Testis (tissue), 2 donors: ENCODE measurements at regions not wholly inside any gene's neighbourhood (a gene's known extent, or its start where the extent isn't known, plus 50 kb on each side); places are given as distances from the start of the nearest gene placed in this dataset.

Source experiments
- DNase-seq: peaks from one replicate; pipeline ENCODE4 v3.0.0-alpha.2; 2019
- H3K27ac ChIP-seq, 2 donors: fragments of 200-600 bp; sonication (generic); one replicate each; pipeline ENCODE4 v1.5.1; 2019
- H3K27me3 ChIP-seq: fragments of 200-600 bp; sonication (generic); one replicate; pipeline ENCODE4 v1.5.1; 2019
- H3K36me3 ChIP-seq: fragments of 200-600 bp; sonication (generic); one replicate; pipeline ENCODE4 v1.5.1; 2017; ENCODE audit warnings: low read depth; ENCODE audit errors: missing control alignments
- H3K4me1 ChIP-seq: fragments of 200-600 bp; sonication (generic); one replicate; pipeline ENCODE4 v1.5.1; 2019
- H3K4me3 ChIP-seq, 2 donors: fragments of 200-600 bp; sonication (generic); one replicate each; pipeline ENCODE4 v1.5.1; 2017 to 2019
- H3K9me3 ChIP-seq: fragments of 200-600 bp; sonication (generic); one replicate; pipeline ENCODE4 v1.5.1; 2017
- POLR2A ChIP-seq: fragments of 450-650 bp; IDR thresholded peaks from one replicate; pipeline ENCODE4 v1.6.1; 2017; ENCODE audit warnings: antibody characterized with exemption, mild to moderate bottlenecking, moderate library complexity
- WGBS, 2 donors: methylation state at CpG; one replicate each; pipeline ENCODE4 v1.1.5; 2018; 5-methylcytosine and 5-hydroxymethylcytosine counted together
- intact Hi-C: fragments of 100-400 bp; cut with DNase I; formaldehyde crosslinking; loops from one replicate; pipeline ENCODE4 v1.15.1; 2023; ENCODE audit warnings: low total_unique reads
- TF ChIP-seq, protein P1 (sequence below), 3 experiments: fragments of 450-650 bp in 2 of 3; fragments of 200-600 bp in 1 of 3; sonication (generic) in 1 of 3; IDR thresholded peaks; one replicate each; pipeline ENCODE4 v1.5.1; 2016 to 2019; ENCODE audit warnings: antibody characterized with exemption in 3 of 3, mild to moderate bottlenecking in 2 of 3, moderate library complexity in 1 of 3

DNA sequence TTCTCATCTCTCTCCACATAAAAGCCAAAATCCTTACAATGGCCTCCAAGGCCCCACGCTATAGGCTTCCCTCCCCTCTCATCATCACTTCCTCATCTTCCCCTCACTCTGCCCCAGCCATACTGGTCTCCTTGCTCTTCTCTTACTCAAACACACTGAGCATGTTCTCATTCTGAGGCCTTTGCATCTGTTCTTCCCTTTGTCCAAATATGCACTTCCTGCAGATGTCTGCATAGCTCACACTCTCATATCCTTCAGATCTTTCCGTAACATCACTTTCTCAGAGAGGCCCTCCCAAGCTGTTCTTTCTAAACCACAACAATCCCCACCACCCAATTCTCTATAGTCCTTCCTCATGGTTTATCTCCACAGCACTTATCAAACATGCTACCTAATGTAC lies 284.1 kb downstream of the HHIPL2 start:
- no peak overlapping the region for H3K27ac ChIP-seq
- no peaks in the 10 kb centered on the region for H3K9me3 ChIP-seq
- no peak for TF ChIP-seq POLR2A
- TF ChIP-seq, protein P1, sequence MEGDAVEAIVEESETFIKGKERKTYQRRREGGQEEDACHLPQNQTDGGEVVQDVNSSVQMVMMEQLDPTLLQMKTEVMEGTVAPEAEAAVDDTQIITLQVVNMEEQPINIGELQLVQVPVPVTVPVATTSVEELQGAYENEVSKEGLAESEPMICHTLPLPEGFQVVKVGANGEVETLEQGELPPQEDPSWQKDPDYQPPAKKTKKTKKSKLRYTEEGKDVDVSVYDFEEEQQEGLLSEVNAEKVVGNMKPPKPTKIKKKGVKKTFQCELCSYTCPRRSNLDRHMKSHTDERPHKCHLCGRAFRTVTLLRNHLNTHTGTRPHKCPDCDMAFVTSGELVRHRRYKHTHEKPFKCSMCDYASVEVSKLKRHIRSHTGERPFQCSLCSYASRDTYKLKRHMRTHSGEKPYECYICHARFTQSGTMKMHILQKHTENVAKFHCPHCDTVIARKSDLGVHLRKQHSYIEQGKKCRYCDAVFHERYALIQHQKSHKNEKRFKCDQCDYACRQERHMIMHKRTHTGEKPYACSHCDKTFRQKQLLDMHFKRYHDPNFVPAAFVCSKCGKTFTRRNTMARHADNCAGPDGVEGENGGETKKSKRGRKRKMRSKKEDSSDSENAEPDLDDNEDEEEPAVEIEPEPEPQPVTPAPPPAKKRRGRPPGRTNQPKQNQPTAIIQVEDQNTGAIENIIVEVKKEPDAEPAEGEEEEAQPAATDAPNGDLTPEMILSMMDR (IDR thresholded peaks at IDR 0.05), result no peak
- DNase-seq, result no peak
- H3K36me3 ChIP-seq, result no peaks in the 10 kb centered on the region
- WGBS, 2 donors, result 83 to 87% methylated on average over 2 of the region's 2 CpGs
- intact Hi-C loops, result no loop called here
- peaks cover 21% of the 10 kb centered on the region for H3K4me1 ChIP-seq
- no peak overlapping the region for H3K4me3 ChIP-seq
- no peaks in the 10 kb centered on the region for H3K27me3 ChIP-seq

DNA sequence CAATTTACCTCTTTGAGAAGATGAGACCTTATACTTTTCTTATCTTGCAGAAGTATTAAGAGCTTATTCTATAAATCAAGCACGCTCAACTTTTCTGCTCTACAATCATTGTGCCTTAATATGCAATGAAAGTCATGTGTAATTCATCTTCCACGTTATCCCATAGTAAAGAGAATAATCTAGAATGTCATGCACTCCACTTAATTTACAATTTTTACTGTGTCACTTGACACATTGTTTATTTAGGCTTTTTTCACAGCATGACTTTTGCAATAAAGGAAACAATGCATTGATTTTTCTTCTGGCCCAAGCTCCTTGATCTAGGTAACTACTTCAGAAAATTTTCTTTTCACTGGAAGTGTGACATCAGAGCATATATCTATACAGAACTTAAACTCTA lies 290.9 kb downstream of the HHIPL2 start:
- DNase-seq, result no peak
- Histone ChIP-seq H3K36me3 (no peaks in the 10 kb centered on the region), H3K4me1 (no peaks in the 10 kb centered on the region), H3K27me3 (no peaks in the 10 kb centered on the region), H3K9me3 (no peaks in the 10 kb centered on the region), H3K27ac (no peak overlapping the region), H3K4me3 (no peak overlapping the region)
- no peak for TF ChIP-seq POLR2A
- TF ChIP-seq, protein P1 (IDR thresholded peaks at IDR 0.05), result no peak
- WGBS, 2 donors, result 64 to 76% methylated on average over 2 of the region's 2 CpGs
- intact Hi-C loops, result no loop called here

DNA sequence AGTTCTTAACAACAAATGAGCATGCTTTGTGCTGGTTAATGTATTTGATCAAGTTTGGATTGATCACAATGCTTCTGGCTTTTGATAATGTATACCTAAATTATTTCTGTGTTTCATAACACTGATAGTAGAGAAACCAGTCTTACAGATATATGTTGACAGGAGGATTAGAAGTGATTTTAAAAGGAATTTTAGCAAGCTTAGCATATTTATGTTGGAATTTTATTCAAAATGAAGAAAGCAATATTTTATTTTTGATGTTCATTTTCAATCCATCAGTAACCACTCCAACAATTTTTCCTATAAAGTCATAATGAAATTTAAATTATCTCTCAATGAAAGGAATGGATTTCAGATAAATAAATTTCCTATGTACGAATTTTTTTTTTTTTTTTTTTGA lies 291.8 kb downstream of the HHIPL2 start:
- TF ChIP-seq POLR2A, result no peak
- TF ChIP-seq, protein P1 (IDR thresholded peaks at IDR 0.05), result no peak
- Histone ChIP-seq H3K4me3 (no peak overlapping the region), H3K9me3 (no peaks in the 10 kb centered on the region), H3K27ac (no peak overlapping the region), H3K27me3 (no peaks in the 10 kb centered on the region), H3K4me1 (no peaks in the 10 kb centered on the region), H3K36me3 (no peaks in the 10 kb centered on the region)
- no peak for DNase-seq
- WGBS, 2 donors, result 87 to 92% methylated on average over 1 of the region's 1 CpG
- intact Hi-C loops, result no loop called here

DNA sequence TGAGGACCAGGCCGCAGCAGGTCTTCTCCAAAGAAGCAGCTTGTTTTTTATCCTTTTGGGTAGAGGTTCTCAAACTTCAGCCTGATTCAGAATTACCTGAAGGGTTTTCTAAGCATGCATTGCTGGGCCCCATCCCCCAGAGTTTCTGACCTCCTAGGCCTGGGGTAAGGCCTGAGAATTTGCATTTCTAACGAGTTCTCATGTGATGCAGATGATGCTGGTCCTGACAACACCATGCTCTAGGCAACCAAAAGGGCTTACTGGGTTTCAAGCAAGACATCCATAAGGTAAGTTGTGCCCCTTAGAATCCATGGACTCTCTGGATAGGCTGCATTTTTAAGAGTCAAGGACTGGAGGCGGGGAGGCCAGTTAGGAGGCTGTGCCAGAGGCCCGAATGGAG lies 295.1 kb downstream of the HHIPL2 start:
- intact Hi-C loops, result no loop called here
- Histone ChIP-seq H3K4me3 (no peak overlapping the region), H3K36me3 (no peaks in the 10 kb centered on the region), H3K9me3 (no peaks in the 10 kb centered on the region), H3K27ac (no peak overlapping the region), H3K27me3 (no peaks in the 10 kb centered on the region), H3K4me1 (no peaks in the 10 kb centered on the region)
- TF ChIP-seq, protein P1 (IDR thresholded peaks at IDR 0.05), result no peak
- DNase-seq, result no peak
- 86 to 97% methylated on average over 4 of the region's 4 CpGs for WGBS, 2 donors

DNA sequence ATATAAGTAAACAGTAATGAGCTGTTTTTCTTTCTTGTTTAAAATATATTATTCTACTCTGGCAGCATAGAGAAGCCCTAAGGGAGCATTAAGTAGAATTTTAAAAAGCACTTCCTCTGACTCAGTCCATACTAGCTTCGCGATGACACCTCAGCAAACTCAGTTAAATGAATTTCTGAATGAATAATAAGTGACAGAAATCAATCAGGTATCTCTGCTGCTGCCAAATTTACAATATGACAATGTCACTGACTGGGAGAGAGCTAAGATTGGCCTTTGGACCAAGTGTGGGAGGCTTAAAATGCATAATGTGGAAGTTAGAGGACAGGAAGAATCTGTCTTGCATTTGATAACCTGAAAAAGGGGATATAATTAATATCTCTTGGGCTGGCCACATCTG lies 296.1 kb downstream of the HHIPL2 start:
- no peak for DNase-seq
- H3K36me3 ChIP-seq, result no peaks in the 10 kb centered on the region
- no peaks in the 10 kb centered on the region for H3K27me3 ChIP-seq
- H3K4me3 ChIP-seq, result no peak overlapping the region
- intact Hi-C loops, result no loop called here
- H3K9me3 ChIP-seq, result no peaks in the 10 kb centered on the region
- 90 to 96% methylated on average over 2 of the region's 2 CpGs for WGBS, 2 donors
- no peaks in the 10 kb centered on the region for H3K4me1 ChIP-seq
- no peak overlapping the region for H3K27ac ChIP-seq
- TF ChIP-seq POLR2A, result no peak
- TF ChIP-seq, protein P1 (IDR thresholded peaks at IDR 0.05), result no peak
